ENCODE measurements at regions not wholly inside any gene's neighbourhood (a gene's known extent, or its start where the extent isn't known, plus 50 kb on each side); places are given as distances from the start of the nearest gene placed in this dataset.
"Not testable (repeated sequence)": the region's sequence is repeated elsewhere in the genome, so short reads cannot be mapped to it uniquely, and the experiment has no call there.

GRCh38 chr16:18192389-18192788 is 144.1 kb downstream of the NPIPA8 start:
- 90 to 100% methylated on average over 1 to 2 of the region's 2 CpGs for WGBS, 2 donors
- intact Hi-C loops (cut with DNase I); DNase-seq; H3K36me3 ChIP-seq; H3K27me3 ChIP-seq; H3K9me3 ChIP-seq; H3K4me1 ChIP-seq; H3K27ac ChIP-seq; H3K4me3 ChIP-seq (replicated peaks in 1 of 3): not testable (repeated sequence)

DNA sequence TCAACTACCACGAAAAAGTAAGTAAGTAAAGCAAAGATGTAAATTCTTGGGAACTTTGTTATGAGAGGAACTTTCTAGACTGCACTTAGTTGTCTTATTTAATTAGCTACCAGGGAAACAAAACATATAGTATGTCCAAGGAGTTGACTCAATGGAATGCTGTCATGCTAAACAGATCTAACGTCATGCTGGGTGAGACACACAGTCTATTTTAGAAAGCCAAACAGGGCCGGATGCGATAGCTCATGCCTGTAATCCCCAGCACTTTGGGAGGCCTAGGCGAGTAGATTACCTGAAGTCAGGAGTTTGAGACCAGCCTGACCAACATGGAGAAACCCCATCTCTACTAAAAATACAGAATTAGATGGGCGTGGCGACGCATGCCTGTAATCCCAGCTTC is 146.4 kb downstream of the NPIPA8 start:
- H3K27me3 ChIP-seq; DNase-seq; H3K4me1 ChIP-seq; H3K9me3 ChIP-seq; H3K4me3 ChIP-seq (replicated peaks in 1 of 3); H3K27ac ChIP-seq; intact Hi-C loops (cut with DNase I); H3K36me3 ChIP-seq: not testable (repeated sequence)
- 38 to 44% methylated on average over 1 of the region's 8 CpGs for WGBS, 2 donors

- H3K27ac ChIP-seq; DNase-seq; H3K4me1 ChIP-seq; H3K4me3 ChIP-seq (replicated peaks in 1 of 3); H3K27me3 ChIP-seq; H3K9me3 ChIP-seq; intact Hi-C loops (cut with DNase I); H3K36me3 ChIP-seq: not testable (repeated sequence)
- WGBS, 2 donors, result 87% methylated on average over 3 of the region's 15 CpGs; no CpG with 5 or more reads in 1 of the 2 donors
Measured at GRCh38 chr16:18184755-18185154, 151.8 kb downstream of the NPIPA8 start.

DNA sequence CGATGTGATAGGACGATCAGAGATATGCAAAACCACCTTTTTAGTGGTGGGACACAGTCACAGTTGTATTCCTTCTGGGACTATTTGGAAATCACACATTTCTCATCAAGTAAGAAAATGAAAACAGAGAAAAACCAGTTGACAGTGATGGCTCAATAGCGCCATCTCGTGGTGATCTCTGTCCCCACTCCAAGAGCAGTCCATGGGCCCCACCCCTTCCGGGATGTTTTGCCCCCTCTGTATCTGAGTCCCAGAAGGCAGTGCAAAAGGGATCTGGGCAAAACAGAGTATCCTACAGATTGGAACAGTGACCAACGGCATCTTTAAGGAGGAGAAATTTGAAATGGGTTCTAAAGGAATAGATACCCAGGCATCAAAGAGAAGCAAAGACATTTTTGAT is 155.5 kb downstream of the NPIPA8 start:
- H3K27me3 ChIP-seq; H3K4me3 ChIP-seq (replicated peaks in 1 of 3); intact Hi-C loops (cut with DNase I); H3K4me1 ChIP-seq; H3K27ac ChIP-seq; DNase-seq; H3K36me3 ChIP-seq; H3K9me3 ChIP-seq: not testable (repeated sequence)
- 29 to 54% methylated on average over 2 to 4 of the region's 6 CpGs for WGBS, 2 donors

GRCh38 chr16:18173945-18174497 is 162.5 kb downstream of the NPIPA8 start:
- intact Hi-C loops (cut with DNase I); H3K36me3 ChIP-seq; H3K4me3 ChIP-seq (replicated peaks in 1 of 3); H3K4me1 ChIP-seq; DNase-seq; H3K27ac ChIP-seq; H3K27me3 ChIP-seq; H3K9me3 ChIP-seq: not testable (repeated sequence)
- 22 to 28% methylated on average over 2 of the region's 2 CpGs for WGBS, 2 donors

DNA sequence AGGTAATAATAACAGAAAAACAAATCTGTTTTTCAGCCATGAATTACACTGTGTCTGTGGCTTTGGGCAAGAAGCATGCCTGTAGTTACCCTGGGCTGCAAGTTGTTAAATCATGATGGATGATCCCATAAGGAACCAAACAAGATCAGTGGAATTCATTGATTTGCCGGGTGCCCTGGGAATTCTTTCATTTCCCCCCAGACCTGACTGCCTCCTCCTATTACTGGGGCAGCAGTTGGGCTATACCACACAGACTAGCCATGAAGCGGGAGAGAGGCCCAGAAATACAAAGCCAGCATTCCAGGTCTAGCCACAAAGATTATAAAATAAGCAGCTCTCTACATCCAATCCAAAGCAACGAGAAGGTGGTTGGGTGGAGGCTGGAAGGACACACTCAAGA is 174.2 kb downstream of the NPIPA8 start:
- intact Hi-C loops (cut with DNase I); H3K4me1 ChIP-seq; H3K4me3 ChIP-seq (replicated peaks in 1 of 3); H3K27ac ChIP-seq; DNase-seq; H3K36me3 ChIP-seq; H3K27me3 ChIP-seq; H3K9me3 ChIP-seq: not testable (repeated sequence)
- 50 to 58% methylated on average over 3 of the region's 3 CpGs for WGBS, 2 donors

GRCh38 chr16:18161224-18161623 is 175.3 kb downstream of the NPIPA8 start:
- DNase-seq; H3K4me1 ChIP-seq; H3K36me3 ChIP-seq; intact Hi-C loops (cut with DNase I); H3K27me3 ChIP-seq; H3K9me3 ChIP-seq; H3K4me3 ChIP-seq (replicated peaks in 1 of 3); H3K27ac ChIP-seq: not testable (repeated sequence)
- 72 to 76% methylated on average over 4 of the region's 4 CpGs for WGBS, 2 donors

- H3K36me3 ChIP-seq; intact Hi-C loops (cut with DNase I); H3K27ac ChIP-seq; DNase-seq; H3K27me3 ChIP-seq; H3K9me3 ChIP-seq; H3K4me3 ChIP-seq (replicated peaks in 1 of 3); H3K4me1 ChIP-seq: not testable (repeated sequence)
- WGBS, 2 donors, result 87 to 90% methylated on average over 1 of the region's 1 CpG
Measured at GRCh38 chr16:18159185-18159584, 177.4 kb downstream of the NPIPA8 start.

- 86 to 97% methylated on average over 1 of the region's 1 CpG for WGBS, 2 donors
- intact Hi-C loops (cut with DNase I), result not testable (repeated sequence)
Measured at GRCh38 chr16:18157854-18158253, 178.7 kb downstream of the NPIPA8 start.

DNA sequence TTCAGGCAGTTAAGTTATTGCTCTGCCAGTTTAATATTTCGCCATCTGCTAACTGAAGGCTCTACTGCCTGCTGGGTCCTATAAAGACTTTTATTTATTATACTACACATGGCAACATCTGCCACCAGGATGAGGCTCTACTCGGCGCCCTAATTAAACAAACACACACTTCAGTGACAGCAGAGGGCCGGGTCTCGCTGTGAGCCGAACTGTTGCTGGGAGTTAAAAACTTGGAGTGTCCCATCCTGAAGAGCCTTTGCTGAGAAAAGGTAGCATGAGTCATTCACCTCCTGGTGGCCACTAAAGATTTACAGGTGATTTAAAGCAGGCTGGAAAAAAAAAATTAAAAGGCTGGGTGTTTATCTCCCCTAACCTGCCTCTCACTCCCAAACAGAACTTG is 183.7 kb downstream of the NPIPA8 start:
- H3K4me3 ChIP-seq (replicated peaks in 1 of 3); H3K36me3 ChIP-seq; H3K27me3 ChIP-seq; H3K4me1 ChIP-seq; H3K27ac ChIP-seq; intact Hi-C loops (cut with DNase I); DNase-seq; H3K9me3 ChIP-seq: not testable (repeated sequence)
- 12 to 50% methylated on average over 2 to 3 of the region's 6 CpGs for WGBS, 2 donors

More at GRCh38 chr16:18157854-18158253, 178.7 kb downstream of the NPIPA8 start:
- not testable (repeated sequence) for H3K36me3 ChIP-seq; H3K27ac ChIP-seq; H3K27me3 ChIP-seq; H3K4me1 ChIP-seq; DNase-seq; H3K4me3 ChIP-seq (replicated peaks in 1 of 3); H3K9me3 ChIP-seq

DNA sequence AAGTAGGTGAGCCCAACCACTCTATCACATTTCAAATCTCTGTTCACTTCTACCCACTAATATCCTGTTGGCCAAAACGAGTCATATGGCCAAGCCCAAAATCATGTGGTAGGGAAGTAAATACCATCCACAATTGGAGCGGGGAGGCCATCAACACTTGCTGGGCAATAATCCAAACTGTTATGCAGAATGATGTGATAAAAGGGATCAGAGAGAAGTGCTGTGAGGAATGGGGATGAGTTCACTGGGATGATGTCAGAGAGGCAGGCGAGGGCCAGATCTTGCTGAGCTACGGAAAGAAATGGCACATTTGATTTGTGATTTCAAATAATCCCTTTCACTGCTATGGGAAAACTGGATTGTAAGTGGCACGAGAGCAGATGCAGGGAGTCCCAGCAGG is 188.4 kb downstream of the NPIPA8 start:
- 90 to 100% methylated on average over 1 of the region's 5 CpGs for whole genome bisulfite sequencing, 2 donors
- DNase-seq; H3K36me3 ChIP-seq; H3K27ac ChIP-seq; H3K27me3 ChIP-seq; H3K9me3 ChIP-seq; intact Hi-C loops (cut with DNase I); H3K4me3 ChIP-seq (replicated peaks in 1 of 3); H3K4me1 ChIP-seq: not testable (repeated sequence)

- not testable (repeated sequence) for DNase-seq; H3K4me3 ChIP-seq (replicated peaks in 1 of 3)
Measured at GRCh38 chr16:18146601-18147142, 189.9 kb downstream of the NPIPA8 start.

GRCh38 chr16:18142066-18142465 is 194.5 kb downstream of the NPIPA8 start:
- H3K27me3 ChIP-seq; H3K9me3 ChIP-seq; H3K4me3 ChIP-seq (replicated peaks in 1 of 3); H3K27ac ChIP-seq; DNase-seq; intact Hi-C loops (cut with DNase I); H3K36me3 ChIP-seq; H3K4me1 ChIP-seq: not testable (repeated sequence)
- no CpG with 5 or more reads among the region's 5 CpGs for WGBS, 2 donors

More at GRCh38 chr16:18146601-18147142, 189.9 kb downstream of the NPIPA8 start:
- H3K36me3 ChIP-seq; H3K9me3 ChIP-seq; intact Hi-C loops (cut with DNase I); H3K27me3 ChIP-seq; H3K27ac ChIP-seq; H3K4me1 ChIP-seq: not testable (repeated sequence)
- no CpG with 5 or more reads among the region's 9 CpGs for WGBS, 2 donors
